NCI-H510A treated with DMSO at 0.1 percent for 48 hours (cell line): ENCODE measurements at regions not wholly inside any gene's neighbourhood (a gene's known extent, or its start where the extent isn't known, plus 50 kb on each side); places are given as distances from the start of the nearest gene placed in this dataset.

Source experiments
- DNase-seq: peaks from one replicate; lab custom pipeline; 2025; lab: John Stamatoyannopoulos, UW

DNA sequence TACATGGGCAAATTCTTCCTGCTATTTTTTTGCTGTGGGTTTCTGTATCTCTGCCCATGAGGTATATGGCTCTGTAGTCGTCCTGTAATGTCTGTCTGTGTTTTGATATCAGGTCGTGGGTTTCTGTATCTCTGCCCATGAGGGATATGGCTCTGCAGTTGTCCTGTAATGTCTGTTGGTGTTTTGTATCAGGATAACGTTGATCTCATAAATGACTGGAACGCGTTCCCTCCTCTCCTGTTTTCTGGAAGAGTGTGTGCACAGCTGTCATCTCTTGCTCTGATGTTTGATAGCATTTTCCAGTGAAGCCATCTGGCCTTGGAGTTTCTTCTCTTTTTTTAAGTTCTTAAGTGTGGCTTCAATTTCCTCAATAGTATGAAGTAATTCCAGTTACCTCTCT is 57.2 kb downstream of the SOX1 start:
- peak; percentile 92 for DNase-seq

DNA sequence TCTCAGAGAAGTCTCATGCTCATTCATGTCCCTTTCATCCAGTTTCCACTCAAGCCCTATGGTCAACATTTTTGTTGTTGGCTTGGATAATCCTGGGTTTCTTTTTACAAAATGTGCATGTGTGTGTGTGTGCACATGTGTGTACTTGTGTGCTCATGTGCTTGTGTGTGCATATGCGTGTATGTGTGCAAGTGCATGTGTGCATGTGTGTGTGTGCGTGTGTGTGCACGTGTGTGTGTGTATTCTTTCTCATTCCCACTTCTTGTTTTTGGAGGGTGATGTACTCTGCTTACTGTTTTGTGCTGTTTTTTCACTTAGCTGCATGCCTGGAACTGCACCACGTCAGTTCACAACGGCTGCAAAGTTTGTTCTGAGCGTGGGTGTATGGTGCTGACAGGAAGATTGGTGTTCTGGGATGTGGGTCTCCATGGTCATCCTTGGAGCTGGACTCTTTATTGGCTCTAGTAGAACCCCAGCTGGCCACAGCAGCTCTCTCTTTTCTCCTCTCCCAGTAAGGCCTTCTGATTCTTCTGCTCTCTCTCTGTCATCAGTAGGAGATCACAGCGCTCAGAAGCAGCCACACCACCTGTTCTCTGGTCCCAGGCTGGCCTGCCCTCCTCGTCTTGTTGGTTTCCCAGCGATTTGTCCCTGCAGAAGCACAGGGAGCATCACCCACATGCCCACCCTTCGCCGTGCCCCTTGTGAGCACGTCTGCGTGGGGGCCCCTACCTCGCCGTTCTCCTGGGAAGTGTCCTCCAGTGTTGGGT is 60.8 kb downstream of the SOX1 start:
- no peak for DNase-seq

DNA sequence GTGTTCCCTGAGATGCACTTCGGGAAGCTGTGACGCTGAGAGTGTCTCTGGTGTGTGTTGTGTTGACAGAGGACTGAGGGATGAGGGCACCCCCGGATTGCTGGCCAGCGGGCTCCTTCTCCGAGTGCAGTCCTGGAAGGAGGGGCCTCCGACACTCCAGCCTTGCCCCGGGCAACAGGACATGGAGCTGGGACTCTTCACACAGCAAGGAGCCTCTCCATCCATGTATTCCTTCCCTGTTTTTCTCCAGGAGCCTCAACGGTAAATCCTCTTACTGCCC is 61.3 kb downstream of the SOX1 start:
- no peak for DNase-seq

DNA sequence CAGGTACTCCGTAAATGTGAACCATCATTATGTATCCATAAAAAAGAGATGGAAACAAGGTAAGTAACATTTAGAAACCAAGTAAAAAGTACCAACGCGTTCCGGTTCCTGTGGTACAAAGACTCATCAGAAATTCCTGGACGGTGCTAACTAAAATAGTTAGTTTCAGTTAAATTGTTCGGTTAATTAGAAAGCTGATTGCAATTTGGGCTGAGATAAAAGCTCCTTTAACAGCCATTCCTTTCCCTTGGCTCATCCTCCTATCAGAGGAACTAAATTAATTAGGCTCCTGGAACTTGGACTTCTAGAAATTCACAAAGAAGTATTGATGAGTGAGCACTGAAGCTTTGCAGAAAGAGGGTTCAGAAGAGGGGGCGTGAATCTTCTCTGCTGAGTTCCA is 63.5 kb downstream of the SOX1 start:
- no peak for DNase-seq

DNA sequence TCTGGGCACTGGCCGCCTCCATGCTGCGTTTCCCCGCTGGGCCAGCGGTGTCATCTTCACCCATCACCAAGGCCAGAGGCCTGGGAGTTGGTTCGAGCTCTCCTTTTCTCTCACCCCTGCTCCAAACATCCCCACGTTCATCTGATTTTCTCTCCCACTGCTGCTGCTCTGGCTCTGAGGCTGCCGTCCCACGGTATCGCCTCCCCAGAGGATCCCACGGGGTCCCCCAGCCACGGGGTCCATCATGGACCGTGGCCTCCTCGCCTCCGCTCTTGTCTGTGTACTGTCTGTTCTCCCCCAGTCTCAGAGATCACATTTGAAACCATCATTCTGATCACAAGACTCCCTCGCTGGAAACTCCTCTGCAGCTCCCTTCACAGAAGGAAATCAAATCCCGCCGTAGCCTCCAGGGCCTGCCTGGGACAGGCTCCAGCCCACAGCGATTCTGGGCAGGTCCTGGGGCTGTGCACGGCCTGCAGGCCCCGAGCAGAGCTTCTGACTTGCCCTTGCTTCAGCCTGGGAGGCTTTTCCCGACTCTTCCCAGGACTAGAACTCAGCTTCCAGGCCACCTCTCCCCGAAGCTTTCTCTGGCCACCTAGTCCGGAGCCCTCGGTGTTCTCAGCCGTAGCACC is 64.2 kb downstream of the SOX1 start:
- no peak for DNase-seq

DNA sequence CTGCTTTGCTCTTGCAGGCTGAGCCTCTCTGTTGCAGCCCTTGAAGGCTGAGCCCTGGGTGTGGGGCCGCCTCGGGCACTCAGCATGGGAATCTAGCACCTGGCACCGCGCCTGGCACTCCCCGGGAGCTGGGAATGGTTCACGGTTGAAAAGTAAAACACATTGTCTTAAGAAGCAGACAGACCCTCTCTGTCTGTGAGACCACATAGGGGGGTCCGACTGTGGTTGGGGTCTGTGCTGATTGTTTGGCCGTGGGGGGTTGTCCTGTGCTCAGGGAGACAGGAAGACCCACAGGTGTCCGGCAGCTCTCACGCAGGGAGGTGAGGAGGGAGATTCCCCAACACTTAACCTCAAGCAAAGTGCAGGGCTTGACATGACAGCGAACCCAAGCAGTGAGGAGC is 64.8 kb downstream of the SOX1 start:
- DNase-seq, result no peak

DNA sequence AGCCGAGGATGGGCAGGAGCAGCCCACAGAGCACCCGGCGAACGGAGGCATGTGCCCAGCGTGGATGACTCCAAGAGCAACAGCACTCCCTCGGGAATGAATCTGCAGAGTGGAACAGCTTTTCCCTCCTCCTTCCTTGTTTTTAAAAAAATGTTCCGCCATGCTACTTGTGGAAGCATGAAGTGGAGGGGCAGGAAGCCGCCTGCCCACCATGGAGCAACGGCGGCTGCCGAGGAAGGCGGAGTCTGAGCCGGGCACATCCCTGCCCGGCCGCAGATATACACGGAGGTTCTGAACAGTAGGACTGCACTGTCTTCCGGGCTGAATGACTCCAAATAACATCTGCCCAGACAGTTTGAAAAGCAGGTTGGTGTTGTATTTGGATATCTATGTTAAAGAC is 65.2 kb downstream of the SOX1 start:
- no peak for DNase-seq

DNA sequence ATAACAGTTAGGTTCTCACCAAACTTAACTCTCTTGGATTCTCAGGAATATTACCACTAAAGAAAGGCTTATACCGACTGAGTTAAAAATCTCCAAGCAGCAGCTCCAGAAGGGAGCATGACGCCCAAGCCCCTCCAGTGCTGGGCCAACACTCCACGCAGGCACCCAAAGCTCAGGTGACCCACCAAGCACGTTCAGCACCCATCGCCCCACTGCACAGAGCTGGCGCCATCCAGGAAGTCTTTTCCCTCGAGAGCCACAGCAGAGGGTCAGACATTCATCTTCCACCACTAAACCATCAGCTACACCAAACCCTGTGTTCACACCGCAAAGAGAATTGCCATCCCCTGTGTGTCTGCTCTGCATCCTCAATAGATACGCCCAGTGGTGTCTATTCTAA is 65.7 kb downstream of the SOX1 start:
- DNase-seq, result no peak

DNA sequence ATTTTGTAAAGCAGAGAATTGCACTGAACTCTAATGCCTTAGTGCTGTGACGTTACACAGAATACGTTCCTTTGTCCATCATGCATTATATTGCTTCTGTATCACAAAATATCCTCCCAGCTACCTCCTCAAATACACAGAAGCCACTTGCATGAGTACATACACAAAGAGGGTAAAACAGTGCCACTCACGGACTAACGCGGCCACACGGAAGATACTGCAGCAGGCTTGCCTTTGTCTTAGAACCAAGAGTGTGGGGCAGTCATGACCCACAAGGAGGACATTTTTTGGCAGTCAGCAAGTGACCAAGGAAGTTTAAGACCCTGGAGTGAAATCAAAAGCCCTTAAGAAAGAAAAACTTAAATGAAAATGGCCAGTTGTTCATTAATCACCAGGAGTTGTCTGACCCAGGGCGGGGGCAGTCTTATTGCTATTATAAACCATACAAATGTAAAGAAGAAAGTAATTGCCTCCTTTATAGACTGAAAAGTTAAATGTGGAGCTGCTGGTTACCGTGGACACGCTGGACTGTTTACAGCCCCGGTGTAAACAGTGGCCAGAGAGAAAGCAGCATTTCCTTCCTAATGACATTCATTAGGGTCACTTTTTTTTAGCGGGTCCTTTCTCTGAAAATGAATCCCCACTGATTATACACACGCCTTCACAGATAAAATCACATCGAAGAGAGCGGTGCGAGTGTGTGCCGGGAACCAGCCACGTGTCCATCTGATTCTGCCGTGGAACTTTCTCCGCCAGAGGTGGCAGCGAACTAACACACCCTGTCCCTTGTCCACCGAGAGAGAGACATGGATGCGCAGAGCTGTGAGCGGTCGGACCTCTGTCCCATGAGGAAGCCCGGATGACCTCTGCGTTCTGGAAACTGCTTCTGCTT is 66.8 kb downstream of the SOX1 start:
- no peak for DNase-seq

DNA sequence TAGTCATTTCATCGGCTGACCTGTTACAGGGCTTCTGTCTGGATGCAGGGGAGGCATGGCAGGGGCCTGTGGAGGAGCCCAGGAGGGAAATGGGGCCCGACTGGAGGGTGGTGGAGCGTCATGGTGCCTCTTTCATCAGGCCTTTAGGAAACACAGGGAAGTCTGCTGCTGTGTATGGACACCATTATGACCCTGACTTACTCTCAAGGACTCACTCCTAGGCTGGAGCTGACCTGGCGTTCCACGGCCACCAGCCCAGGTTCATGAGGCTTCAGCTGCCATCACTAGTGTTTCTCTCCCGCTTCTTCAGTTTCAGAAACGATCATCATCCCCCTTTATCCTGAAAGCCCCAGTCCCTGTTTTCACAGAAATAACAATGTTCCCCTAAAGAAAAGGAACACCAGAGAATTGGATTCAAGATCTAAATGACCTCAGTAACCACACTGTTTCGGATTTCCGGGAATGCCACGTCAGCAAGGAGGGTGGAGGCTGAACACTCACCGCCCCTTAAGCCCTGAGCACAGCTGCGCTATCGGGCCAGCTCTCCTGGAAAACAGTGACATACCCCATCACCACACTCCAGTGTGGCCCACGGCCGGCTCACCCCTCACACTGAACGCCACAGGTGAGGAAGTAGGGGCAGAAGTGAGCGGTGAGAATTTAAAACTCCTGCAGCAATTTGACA is 67.6 kb downstream of the SOX1 start:
- no peak for DNase-seq

DNA sequence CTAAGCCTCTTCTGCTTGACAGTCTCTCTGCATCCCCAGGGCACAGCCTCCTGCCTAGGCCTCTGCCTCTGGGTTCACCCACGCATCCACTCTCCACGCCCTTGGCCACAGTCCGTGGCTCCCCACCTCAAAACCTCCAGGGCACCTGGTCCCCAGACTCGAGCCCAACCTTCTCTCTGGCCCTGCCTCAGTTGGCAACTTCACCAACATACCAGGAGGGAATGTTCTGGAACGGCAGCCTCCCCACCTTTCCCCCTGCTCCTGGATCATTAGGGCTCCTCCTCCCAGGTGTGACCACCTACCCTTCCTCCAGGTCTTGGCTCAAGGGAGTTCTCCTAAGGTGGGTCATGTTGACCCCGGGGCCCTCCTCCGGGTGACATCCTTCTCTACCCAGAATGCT is 69.1 kb downstream of the SOX1 start:
- DNase-seq, result no peak

DNA sequence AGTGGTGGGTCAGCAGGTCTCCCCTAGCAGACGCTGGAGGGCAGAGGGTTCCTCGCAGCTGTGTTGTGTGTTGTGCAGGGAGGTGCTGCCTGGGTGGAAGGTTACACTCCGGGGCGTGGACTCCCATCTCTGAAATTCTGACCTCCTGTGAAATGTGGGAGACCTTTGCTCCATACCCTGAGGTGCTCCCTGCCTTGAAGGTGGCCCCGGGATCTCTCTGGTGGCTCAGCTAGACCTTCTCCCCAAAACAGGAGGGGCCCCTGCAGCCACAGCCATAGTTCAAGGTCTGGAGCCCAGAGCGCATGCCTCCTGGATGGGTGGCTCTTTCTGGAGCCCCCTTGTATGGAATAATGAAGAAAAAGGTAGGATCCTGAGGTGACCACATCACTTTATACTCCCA is 70.2 kb downstream of the SOX1 start:
- no peak for DNase-seq

DNA sequence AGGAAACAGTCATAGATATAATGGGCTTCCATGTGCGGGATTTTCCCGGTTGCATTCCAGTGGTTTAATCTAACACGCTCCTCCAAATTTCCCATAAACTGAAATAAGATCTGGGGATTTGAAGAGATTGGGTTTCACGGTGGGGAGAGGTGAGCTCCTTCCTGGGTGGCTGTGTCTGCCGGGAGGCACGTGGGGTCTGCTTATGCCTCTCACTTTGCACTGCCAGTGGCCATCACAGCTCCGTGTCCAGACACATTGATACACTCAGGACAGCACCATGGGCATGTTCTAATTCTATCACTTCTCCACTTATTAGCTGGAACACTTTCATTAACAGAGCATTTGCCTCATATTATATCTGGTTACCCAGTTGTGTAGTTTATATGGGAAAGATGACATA is 73.4 kb downstream of the SOX1 start:
- no peak for DNase-seq

DNA sequence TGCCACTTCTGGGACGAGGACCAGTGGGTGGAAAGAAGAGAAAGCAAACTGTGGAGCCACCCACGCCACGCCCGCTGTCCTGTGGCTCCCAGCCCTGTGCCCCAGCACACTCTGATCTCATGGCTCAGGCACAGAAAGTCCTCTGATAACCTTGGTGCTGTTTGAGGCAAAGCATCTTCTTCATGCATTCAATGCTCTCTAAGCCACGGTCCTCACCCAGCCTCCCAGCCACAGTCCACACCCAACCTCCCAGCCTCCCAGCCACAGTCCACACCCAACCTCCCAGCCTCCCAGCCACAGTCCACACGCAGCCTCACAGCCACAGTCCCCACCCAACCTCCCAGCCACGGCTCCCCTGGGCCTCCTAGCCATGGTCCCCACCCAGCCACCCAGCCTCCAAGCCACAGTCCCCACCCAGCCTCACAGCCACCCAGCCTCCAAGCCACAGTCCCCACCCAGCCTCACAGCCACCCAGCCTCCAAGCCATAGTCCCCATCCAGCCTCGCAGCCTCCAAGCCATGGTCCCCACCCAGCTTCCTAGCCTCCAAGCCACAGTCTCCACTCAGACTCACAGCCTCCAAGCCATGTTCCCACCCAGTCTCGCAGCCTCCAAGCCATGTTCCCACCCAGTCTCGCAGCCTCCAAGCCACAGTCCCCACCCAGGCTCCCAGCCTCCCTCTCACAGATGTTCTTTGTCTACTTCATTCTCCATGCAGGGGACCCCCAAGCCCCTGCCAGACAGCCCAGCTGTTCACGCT is 74.9 kb downstream of the SOX1 start:
- DNase-seq, result no peak

DNA sequence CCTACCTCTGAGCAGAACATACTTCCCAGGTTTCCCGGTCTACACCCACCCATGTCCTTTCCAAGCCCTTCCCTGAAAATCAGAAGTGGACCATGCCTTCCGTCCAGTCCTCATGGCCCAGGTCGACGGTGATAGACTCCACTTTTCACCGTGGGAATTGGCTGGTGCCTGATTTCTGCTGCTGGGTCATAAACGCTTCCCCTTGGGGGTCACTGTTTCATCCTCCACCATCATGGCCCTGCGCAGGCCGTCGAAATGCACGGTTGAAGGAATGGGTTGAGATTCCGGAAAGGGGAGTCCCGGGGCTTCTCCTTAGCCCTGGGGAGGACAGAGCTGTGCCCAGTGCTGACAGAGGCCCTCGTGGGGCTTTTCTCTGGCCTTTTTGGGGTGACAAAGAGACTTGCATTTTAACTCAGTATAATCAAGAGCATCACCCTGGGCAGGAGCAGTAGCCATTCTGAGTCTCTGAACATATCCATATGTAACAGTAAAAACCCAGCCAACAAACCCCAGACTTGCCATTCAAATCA is 75.5 kb downstream of the SOX1 start:
- DNase-seq, result no peak

DNA sequence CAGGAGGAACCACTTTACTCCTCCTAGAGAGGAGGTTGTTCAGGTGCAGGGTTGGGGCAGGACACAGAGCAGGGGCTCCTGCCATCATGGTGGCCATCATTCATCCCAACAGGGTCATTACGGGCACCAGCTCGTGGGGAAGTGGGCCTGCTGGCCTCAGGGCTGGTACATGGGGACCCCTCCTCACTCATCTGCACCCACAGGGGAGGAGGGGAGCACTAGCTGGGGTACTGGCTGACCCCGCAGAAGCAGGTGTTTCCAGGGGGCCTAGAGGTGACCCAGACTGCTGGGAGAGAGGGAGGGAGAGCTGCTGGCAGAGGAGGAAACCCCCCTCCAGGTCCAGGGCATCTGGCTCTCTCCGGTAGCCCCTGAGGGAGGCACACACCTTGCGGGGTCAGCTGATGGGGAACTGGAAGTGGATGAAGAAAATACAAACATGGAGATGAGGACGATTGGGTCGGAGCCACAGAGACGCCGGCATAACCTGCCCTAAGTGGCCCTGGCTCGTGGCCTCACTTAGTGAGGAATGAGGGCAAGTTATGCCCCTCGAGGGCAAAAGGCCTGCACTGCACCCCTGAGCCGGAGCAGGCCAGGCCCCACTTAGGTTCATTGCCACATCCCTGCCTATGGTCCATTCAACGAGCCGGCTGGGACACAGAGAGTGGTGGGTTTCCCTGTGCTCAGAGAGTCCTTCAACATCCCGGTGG is 76.2 kb downstream of the SOX1 start:
- DNase-seq, result no peak

DNA sequence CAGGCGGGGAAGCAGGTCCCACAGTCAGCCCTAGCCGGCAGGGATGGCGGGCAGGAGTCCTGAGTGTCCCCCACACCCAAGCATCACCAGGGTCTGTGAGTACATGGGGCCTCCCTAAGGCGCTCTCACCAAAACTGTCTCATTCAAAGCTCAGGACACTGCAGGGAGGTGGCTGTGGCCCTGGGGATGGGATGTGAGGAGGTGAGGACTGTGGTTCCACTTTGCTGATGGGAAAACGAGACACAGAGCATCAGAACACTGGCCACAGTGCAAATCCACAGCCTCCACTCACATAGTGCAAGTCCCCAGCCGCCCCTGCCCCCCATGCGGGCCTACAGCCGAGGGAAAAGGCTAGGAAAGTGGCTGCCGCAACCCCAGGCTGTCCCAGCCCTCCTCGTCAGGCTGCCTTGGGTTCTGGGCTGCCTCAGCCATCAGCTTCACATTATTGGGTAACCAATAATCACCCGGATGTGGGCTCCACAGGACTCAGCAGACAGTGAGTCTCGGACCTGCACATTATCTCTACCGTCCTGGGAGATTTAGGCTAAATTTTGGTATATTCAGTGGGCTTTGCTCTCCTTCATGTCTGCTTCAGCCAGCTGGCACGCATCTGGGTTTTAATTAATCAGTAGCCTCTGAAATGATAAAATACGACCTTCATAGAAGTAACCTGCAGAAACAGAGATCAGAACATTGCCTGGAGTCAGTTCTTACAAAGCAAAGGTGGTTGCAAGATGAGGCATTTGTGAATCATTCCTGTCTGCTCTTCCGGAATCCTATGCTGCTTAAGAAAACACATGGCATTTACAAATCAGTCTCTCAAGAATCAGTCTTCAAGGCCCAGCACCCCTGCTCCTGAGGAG is 77.0 kb downstream of the SOX1 start:
- DNase-seq, result no peak

DNA sequence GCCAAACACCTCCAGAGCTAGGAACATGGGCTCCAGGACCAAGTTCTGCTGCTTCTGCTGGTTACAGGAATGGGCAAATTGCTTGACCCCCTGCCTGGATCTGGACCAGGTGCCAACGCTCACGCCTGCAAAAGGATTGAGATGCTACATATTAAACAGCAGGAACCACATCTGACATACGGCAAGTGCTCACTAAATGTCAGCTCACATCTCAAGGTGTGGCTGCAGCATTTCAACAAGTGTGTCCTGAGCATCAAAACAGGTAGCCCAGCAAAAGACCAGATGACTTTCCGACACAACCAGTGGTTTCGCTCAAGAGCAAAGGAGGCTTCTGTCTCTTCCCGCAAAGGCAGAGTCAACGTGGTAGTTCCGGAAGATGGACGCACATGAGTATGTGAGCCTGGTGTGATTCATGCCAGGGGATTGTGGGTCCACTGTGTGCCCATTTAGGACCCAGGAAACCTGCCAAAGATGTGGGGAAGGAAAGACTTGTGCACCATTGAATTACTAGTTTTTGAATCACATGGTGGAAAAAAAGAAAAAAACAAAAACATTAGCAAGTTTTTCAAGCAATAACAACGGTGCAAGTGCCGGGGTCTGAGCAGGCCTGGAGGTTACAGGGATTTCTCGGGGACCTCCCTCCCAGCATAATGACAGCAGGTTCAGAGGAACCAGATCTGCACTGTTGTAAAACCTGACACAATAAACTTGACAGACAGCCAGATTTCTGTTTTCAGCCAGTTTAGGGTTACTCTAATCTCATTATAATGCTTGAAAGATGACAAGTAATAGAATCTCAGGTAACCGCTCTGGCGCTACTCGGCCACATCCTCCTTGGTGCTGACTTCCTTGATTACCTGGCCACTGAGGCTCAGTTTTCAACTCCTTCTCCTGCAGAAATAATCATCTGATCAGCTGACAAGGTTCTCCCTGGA is 77.9 kb downstream of the SOX1 start:
- DNase-seq, result no peak
